Natural killer cell (primary cell): ENCODE measurements at regions not wholly inside any gene's neighbourhood (a gene's known extent, or its start where the extent isn't known, plus 50 kb on each side); places are given as distances from the start of the nearest gene placed in this dataset.

Experiments used
- ATAC-seq, 3 donors: fragments of 150-1000 bp in 2 of 3; fragments of 200-7000 bp in 1 of 3; cut with Tn5 transposase; 1 replicate in 1 of 3; 2 replicates in 2 of 3; pipeline ENCODE4 v1.10.0; 2021; ENCODE audit warnings: mild to moderate bottlenecking in 2 of 3, moderate library complexity in 2 of 3
- DNase-seq, 2 donors: peaks; one replicate each; pipeline versions ENCODE4 v3.0.0 to v3.0.0-alpha.2; 2013 to 2021; ENCODE audit warnings: mixed read lengths in 1 of 2
- H3K27ac ChIP-seq: one replicate; pipeline ENCODE4 v1.5.1; 2013; ENCODE audit warnings: mild to moderate bottlenecking, low read length
- H3K27me3 ChIP-seq: one replicate; pipeline ENCODE4 v1.6.1; 2013; ENCODE audit warnings: low read length; ENCODE audit not compliant: control insufficient read depth, insufficient read depth
- H3K36me3 ChIP-seq: one replicate; pipeline ENCODE4 v1.6.1; 2013; ENCODE audit warnings: low read length; ENCODE audit not compliant: control insufficient read depth, insufficient read depth
- H3K4me1 ChIP-seq: one replicate; pipeline ENCODE4 v1.6.1; 2013; ENCODE audit warnings: low read length; ENCODE audit not compliant: control insufficient read depth, insufficient read depth
- H3K4me3 ChIP-seq: one replicate; pipeline ENCODE4 v1.5.1; 2013; ENCODE audit warnings: low read length
- H3K9me3 ChIP-seq: one replicate; pipeline ENCODE4 v1.6.1; 2013; ENCODE audit warnings: low read length; ENCODE audit not compliant: control insufficient read depth, insufficient read depth
- H3K27ac Mint-ChIP-seq, 2 donors: one replicate each; pipeline ENCODE4 v1.8.0; 2022; ENCODE audit warnings: mild to moderate bottlenecking in 2 of 2, mixed read lengths in 2 of 2, moderate library complexity in 1 of 2
- H3K27me3 Mint-ChIP-seq, 2 donors: one replicate each; pipeline ENCODE4 v1.8.0; 2022; ENCODE audit warnings: low read depth in 2 of 2, mixed read lengths in 2 of 2
- H3K36me3 Mint-ChIP-seq: one replicate; pipeline ENCODE4 v1.8.0; 2022; ENCODE audit warnings: mixed read lengths
- H3K4me1 Mint-ChIP-seq, 2 donors: one replicate each; pipeline ENCODE4 v1.8.0; 2022; ENCODE audit warnings: mixed read lengths in 2 of 2
- H3K4me3 Mint-ChIP-seq: one replicate; pipeline ENCODE4 v1.8.0; 2022; ENCODE audit warnings: mild to moderate bottlenecking, moderate library complexity, mixed read lengths
- H3K9me3 Mint-ChIP-seq, 2 donors: one replicate each; pipeline ENCODE4 v1.8.0; 2022; ENCODE audit warnings: mixed read lengths in 2 of 2
- CTCF ChIP-seq: fragments of 200-600 bp; IDR thresholded peaks from one replicate; pipeline ENCODE4 v1.8.0; 2022; ENCODE audit warnings: antibody characterized with exemption
- WGBS: methylation state at CpG from one replicate; pipeline ENCODE4 v1.1.7; 2013; ENCODE audit warnings: missing lambda C conversion rate; ENCODE audit not compliant: insufficient coverage; 5-methylcytosine and 5-hydroxymethylcytosine counted together
- intact Hi-C: fragments of 100-400 bp; cut with micrococcal nuclease; formaldehyde crosslinking; loops from one replicate; pipeline ENCODE4 v1.14.2; 2022

DNA sequence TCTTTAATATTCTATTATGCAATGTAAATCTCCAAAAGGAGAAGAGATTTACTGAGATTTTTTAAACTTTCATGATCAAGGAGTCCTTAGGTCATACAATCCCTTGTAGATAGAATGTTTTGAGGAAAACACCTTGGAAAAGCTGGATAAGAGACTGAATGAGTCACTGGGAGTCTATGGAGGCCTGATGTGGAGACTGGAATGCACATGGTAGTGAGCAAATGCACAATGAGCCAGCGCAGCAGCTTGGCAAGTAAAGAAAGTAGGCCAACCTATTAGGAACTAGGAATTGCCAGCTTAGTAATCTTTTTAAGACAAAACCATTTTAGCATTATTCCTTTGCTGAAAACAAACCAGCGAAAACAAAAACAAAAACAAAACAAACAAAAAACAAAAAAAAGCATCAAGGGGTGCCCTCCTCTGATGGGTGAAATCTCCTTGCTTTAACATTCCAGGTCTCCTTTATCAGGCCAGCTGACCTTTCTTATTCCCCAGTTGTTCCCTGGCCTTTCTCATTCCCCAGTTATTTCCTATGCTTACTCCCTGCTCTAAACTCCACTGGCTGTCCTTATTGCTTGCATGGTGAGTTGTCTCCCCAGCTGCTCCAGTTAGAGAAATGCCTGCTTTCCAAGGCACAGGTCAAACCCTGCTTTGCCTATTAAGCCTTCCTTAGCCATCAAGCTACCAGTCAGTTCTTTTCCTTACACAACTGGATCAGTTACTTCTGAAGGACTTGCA is 135.8 kb downstream of the PLCE1 start:
- H3K27ac Mint-ChIP-seq: no peak overlapping the region

DNA sequence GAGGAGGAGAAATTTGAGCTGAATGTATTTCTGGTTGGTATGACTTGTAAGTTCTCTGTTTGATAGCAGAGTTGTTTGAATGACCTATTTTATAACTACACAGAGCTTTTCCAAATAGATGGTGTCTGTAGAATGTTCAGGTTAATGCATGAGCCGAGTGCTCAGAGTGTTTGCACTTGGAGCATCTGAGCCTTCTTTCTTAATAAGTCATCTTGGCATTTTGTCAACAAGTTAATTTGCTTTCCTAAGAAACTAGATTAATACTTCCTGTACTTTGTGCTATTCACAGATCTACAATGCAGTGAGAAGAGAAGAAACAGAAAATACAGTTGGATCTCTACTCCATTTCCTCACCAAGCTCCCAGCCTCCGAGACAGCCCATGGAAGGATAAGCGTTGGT is 138.2 kb downstream of the PLCE1 start:
- Histone ChIP-seq H3K36me3 (no peaks in the 10 kb centered on the region), H3K27me3 (no peaks in the 10 kb centered on the region), H3K4me1 (no peaks in the 10 kb centered on the region), H3K27ac (no peak overlapping the region), H3K4me3 (no peak overlapping the region), H3K9me3 (no peaks in the 10 kb centered on the region)
- no peak for TF ChIP-seq CTCF
- H3K4me1 Mint-ChIP-seq: no peaks in the 10 kb centered on the region
- H3K4me3 Mint-ChIP-seq: no peak overlapping the region
- ATAC-seq (no peak), DNase-seq (no peak)
- no peaks in the 10 kb centered on the region for H3K36me3 Mint-ChIP-seq
- H3K27ac Mint-ChIP-seq: no peak overlapping the region
- H3K27me3 Mint-ChIP-seq: peaks cover 0 to 3% of the 10 kb centered on the region in 2 donors
- 86% methylated on average over 2 of the region's 3 CpGs for WGBS
- H3K9me3 Mint-ChIP-seq: peaks cover 0 to 2% of the 10 kb centered on the region in 2 donors
- intact Hi-C loops: no loop called here

More for the DNA sequence above, 135.8 kb downstream of the PLCE1 start:
- Histone ChIP-seq H3K27ac (no peak overlapping the region), H3K4me1 (no peaks in the 10 kb centered on the region), H3K9me3 (no peaks in the 10 kb centered on the region), H3K4me3 (no peak overlapping the region), H3K36me3 (no peaks in the 10 kb centered on the region), H3K27me3 (no peaks in the 10 kb centered on the region)
- no peak for TF ChIP-seq CTCF
- Mint-ChIP-seq H3K4me1 (no peaks in the 10 kb centered on the region), H3K27me3 (peaks cover 0 to 3% of the 10 kb centered on the region in 2 donors), H3K36me3 (no peaks in the 10 kb centered on the region), H3K4me3 (no peak overlapping the region), H3K9me3 (peaks cover 0 to 2% of the 10 kb centered on the region in 2 donors)
- intact Hi-C loops: no loop called here
- 91% methylated on average over 2 of the region's 2 CpGs for WGBS
- DNase-seq: no peak
- no peak for ATAC-seq

- Histone ChIP-seq H3K27me3 (no peaks in the 10 kb centered on the region), H3K4me1 (no peaks in the 10 kb centered on the region), H3K27ac (no peak overlapping the region), H3K9me3 (no peaks in the 10 kb centered on the region), H3K36me3 (no peaks in the 10 kb centered on the region), H3K4me3 (no peak overlapping the region)
- Mint-ChIP-seq H3K27me3 (peaks cover 0 to 3% of the 10 kb centered on the region in 2 donors), H3K4me3 (no peak overlapping the region), H3K4me1 (no peaks in the 10 kb centered on the region), H3K9me3 (peaks cover 0 to 2% of the 10 kb centered on the region in 2 donors), H3K27ac (no peak overlapping the region), H3K36me3 (no peaks in the 10 kb centered on the region)
- TF ChIP-seq CTCF: no peak
- DNase-seq: no peak
- no peak for ATAC-seq
- intact Hi-C loops: no loop called here
Observed at GRCh38 chr10:94133239-94133638, 139.5 kb downstream of the PLCE1 start.

DNA sequence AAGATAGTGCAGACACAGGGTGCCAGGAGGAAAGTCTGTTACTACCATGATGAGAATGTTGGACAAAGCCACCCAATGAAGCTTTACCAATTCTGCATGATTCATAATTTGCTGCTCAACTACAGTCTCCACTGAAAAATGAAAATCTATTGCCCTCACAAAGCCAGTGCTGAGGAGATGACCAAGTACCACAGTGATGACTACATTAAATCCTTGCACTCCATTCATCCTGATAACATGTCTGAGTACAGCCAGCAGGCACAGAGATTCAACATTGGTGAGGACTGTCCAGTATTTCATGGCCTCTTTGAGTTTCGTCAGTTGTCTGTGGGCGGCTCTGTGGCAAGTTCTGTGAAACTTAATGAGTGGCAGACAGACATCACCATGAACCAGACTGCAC is 144.0 kb downstream of the PLCE1 start:
- Mint-ChIP-seq H3K4me3 (no peak overlapping the region), H3K27me3 (no peaks in the 10 kb centered on the region), H3K36me3 (no peaks in the 10 kb centered on the region), H3K9me3 (peaks cover 0 to 2% of the 10 kb centered on the region in 2 donors), H3K4me1 (no peaks in the 10 kb centered on the region), H3K27ac (no peak overlapping the region)
- no peak overlapping the region for H3K4me3 ChIP-seq
- ATAC-seq (no peak), DNase-seq (no peak)
- no peaks in the 10 kb centered on the region for H3K36me3 ChIP-seq
- 96% methylated on average over 2 of the region's 2 CpGs for WGBS
- no peaks in the 10 kb centered on the region for H3K27me3 ChIP-seq
- H3K4me1 ChIP-seq: no peaks in the 10 kb centered on the region
- H3K27ac ChIP-seq: no peak overlapping the region
- TF ChIP-seq CTCF: no peak
- intact Hi-C loops: no loop called here
- no peaks in the 10 kb centered on the region for H3K9me3 ChIP-seq
